Pulmonary artery endothelial cell (primary cell): ENCODE measurements at regions not wholly inside any gene's neighbourhood (a gene's known extent, or its start where the extent isn't known, plus 50 kb on each side); places are given as distances from the start of the nearest gene placed in this dataset.
"Not testable (repeated sequence)": the region's sequence is repeated elsewhere in the genome, so short reads cannot be mapped to it uniquely, and the experiment has no call there.

Experiments used
- DNase-seq: peaks from one replicate; pipeline ENCODE4 v3.0.0-alpha.2; 2011; ENCODE audit warnings: low read depth, low spot score

- no peak for DNase-seq
These were observed 1325.0 kb upstream of the GOT2 start for GRCh38 chr16:60059141-60059540.

GRCh38 chr16:60041671-60042070 lies 1307.6 kb upstream of the GOT2 start:
- DNase-seq: no peak

GRCh38 chr16:60031740-60032139 lies 1297.6 kb upstream of the GOT2 start:
- no peak for DNase-seq

- DNase-seq: no peak
These were observed 1293.2 kb upstream of the GOT2 start for GRCh38 chr16:60027351-60027750.

DNA sequence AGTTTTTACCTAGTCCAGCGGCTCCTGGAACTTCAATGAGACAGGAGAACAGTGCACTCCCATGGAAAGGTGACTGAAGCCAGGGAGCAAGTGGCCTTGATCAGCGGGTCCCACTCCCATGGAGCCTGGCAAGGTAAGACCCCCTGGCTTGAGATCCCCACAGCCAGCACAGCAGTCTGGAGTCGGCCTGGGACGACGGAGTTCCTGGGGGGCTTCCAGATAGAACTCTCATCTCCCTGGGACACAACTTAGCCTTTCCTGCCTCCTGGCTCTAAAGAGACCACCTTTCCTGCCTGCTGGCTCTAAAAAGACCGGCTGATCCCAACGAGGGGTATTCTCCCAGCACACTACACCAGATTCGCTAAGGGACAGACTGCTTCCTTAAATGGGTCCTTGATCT lies 1279.0 kb upstream of the GOT2 start:
- no peak for DNase-seq

- DNase-seq: no peak
These were observed 1267.4 kb upstream of the GOT2 start for GRCh38 chr16:60001523-60001922.

GRCh38 chr16:59997706-59998105 lies 1263.6 kb upstream of the GOT2 start:
- no peak for DNase-seq

- DNase-seq: no peak
These were observed 1259.0 kb upstream of the GOT2 start for GRCh38 chr16:59993101-59993500.

GRCh38 chr16:59991171-59991570 lies 1257.1 kb upstream of the GOT2 start:
- no peak for DNase-seq

DNA sequence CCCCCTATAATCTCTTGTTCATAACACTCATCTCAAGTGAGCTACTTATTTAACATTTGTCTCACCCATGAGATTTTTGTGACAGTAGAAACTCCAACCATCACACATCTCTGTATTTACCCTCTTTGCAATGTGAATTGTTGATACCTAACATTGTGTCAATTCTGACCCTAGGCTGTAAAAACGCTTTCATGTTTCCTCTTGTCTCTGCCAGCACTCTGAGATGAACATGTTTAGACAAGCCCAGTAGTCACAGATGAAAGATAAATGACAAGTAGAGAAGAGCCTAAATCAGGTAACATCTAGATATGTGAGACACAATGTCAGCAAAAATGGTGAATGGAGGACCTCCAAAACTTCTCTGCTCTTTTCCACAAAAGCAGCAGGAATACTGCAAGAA lies 1254.5 kb upstream of the GOT2 start:
- no peak for DNase-seq

DNA sequence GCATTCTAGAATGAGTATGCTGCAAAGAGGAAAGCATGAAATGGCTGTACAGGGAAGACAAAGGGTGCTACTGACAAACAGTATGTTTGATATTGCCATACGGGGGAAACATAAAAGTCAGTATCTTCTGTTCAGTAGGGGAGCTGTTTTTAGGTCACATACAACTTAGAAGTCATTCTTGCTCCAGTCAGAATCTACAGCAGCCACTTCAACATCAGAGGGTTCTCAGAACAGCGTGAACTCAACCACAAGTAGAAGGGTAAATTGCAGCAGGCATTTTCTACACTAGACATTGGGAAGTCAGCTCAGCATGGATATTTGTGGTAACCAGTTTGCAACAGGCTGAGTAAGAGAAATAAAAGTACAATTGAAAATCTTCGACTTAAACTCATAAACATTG lies 1241.8 kb upstream of the GOT2 start:
- DNase-seq: no peak

DNA sequence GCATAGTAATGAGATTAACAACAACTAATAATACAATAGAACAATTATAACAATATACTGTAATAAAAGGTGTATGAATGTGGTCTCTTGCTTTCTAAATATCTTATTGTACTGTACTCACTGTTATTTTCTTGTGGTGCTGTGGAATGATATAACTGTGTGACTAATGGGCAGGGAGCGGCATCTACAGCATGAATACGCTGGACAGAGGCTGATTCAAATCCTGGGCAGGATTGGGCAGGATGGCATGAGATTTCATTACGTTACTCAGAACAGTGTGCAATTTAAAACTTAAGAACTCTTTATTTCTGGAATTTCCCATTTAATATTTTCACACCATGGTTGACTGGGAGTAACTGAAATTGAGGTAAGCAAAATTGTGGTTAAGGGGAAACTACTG lies 1239.8 kb upstream of the GOT2 start:
- no peak for DNase-seq

- DNase-seq: no peak
These were observed 1237.1 kb upstream of the GOT2 start for GRCh38 chr16:59971264-59971663.

GRCh38 chr16:59964232-59964924 lies 1230.3 kb upstream of the GOT2 start:
- DNase-seq: no peak

GRCh38 chr16:59959311-59959710 lies 1225.2 kb upstream of the GOT2 start:
- DNase-seq: no peak

DNA sequence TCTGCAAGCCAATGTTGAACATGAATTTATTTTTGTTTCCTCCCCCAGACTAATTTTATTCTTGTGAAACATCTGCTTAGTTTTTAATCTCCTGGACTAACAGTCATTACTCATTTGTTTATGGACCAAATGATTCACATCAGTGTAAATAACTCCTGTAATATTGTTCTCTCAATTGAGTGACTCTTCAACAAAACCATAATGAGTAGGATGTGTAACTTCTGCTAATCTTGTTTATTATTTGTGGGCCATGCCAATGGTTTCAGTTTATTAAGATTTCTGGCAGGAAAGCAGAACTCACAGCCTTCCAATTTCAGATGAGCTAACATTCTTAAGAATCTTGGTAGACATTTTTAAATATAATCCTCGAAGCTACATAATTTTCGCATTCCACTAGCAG lies 1216.3 kb upstream of the GOT2 start:
- DNase-seq: no peak

- DNase-seq: not testable (repeated sequence)
These were observed 1209.9 kb upstream of the GOT2 start for GRCh38 chr16:59944041-59944440.

DNA sequence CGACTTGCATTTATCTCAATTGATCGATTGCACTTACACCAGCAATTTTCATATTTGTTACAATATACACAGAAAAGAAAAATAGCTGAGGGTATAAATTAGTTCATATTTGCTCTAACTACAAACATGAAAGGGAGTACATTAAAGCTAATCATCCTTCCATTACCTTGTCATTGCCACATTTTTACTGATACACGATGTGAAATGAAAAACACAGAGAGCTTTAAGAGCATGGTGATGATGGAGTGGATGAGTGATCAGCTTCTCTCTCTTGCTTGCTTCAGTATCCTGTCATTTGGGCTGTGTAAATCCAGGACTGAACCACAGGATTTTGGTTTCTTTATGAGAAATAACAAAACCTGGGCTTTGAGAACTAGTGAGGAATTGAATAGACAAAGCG lies 1207.5 kb upstream of the GOT2 start:
- no peak for DNase-seq

DNA sequence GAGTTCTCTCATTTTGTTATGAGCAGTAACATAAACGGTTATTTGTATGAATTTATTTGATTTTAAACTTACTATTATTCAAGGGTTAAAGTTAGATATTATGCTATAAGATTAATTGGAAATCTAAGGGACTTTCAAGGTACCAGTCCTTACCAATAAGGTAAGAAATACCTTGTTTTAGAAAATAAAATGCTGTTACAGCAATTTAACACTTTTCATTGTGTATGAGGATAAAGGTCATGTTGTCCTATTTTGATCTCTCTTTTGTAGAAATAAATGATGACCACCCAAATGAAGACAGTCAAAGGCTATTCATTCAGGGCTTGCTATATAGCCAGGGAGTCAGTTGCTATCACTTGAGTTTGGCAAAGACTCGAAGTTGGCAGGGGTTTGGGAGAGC lies 1185.9 kb upstream of the GOT2 start:
- no peak for DNase-seq

DNA sequence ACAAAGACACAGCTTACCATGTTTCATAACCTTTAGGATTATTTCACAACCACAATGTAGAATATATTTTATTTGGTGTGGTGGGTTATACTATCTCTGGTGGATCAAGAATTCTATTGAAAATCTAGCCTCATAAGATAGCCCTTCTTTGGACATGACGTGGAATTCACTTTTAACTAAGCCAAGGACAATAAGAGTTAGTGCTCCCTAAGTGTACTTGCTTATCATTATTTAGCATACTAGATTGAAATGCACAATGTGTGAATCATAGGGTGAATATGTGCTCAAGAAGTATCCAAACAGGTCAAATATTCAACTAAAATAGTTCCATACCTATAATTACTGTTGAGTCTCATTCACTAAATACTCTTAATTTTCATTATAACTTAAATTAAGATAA lies 1179.5 kb upstream of the GOT2 start:
- DNase-seq: no peak

DNA sequence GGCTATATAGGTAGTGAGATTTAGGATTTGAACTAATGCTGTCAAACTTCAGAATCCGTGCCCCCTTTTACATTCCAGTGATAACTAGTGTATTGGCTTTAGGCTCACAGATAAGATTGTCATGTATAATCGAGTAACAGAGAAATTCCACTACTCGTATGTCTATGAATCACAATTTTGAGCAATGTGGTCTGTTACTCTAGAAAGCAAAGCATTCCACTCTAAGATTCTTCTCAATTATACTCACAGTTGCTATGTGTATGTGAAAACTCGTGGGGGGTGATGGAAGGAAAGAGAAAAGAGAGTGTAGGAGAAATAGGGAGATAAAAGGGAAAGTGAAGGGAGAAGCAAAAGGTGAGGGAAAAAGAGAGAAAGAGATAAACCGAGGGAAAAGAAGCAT lies 1175.1 kb upstream of the GOT2 start:
- DNase-seq: no peak

GRCh38 chr16:59907611-59908010 lies 1173.5 kb upstream of the GOT2 start:
- DNase-seq: no peak

DNA sequence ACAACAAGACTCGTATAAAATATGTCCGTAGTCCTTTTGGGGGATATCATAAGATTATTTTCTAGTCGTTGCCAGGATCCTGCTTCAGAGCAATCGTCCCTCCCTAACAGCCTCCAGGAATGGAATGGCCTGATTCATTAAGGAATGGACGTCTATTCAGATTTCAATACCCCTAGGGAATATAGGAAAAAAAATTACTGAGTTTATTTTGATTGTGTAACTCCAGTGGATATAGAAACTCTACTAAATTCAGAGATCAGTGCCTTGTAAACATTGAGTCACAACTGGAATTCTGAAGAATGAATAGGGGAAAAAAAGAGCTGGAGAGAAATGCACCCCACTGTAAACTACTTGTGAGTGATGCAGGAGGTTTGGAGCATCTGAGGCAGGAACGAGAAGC lies 1171.5 kb upstream of the GOT2 start:
- DNase-seq: no peak

DNA sequence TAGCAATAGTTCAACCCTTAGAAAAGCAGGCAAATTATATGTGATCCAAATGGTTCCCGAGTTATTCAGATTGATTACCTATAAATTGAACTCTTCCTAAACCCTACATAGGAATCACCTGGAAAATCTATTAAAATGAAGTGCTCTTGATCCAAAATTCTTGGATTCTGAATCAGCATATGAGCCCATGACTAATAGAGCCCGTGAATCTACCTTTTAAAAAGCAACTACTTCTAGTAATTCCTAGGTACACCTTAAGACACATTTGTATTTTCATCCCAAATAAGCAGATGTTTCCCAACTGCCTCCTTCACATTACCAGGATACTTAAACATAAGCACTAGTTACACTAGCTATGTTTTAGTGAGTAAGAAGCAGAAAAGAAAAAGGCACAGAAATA lies 1171.0 kb upstream of the GOT2 start:
- DNase-seq: no peak
